T-helper 17 cell (primary cell): ENCODE measurements at regions not wholly inside any gene's neighbourhood (a gene's known extent, or its start where the extent isn't known, plus 50 kb on each side); places are given as distances from the start of the nearest gene placed in this dataset.

Experiments
- ATAC-seq: fragments of 150-1000 bp; cut with Tn5 transposase; 2 replicates; pipeline ENCODE4 v1.10.0; 2021; ENCODE audit warnings: mild to moderate bottlenecking, moderate library complexity
- DNase-seq, 3 donors: peaks; one replicate each; pipeline versions ENCODE4 v3.0.0 to v3.0.0-alpha.2; 2020 to 2021
- H3K9me3 ChIP-seq: one replicate; pipeline ENCODE4 v1.7.0; 2013; ENCODE audit warnings: low read length, mild to moderate bottlenecking; ENCODE audit not compliant: control insufficient read depth, poor library complexity, severe bottlenecking
- H3K27ac Mint-ChIP-seq: one replicate; pipeline ENCODE4 v1.8.0; 2022; ENCODE audit warnings: mild to moderate bottlenecking, moderate library complexity, mixed read lengths
- H3K27me3 Mint-ChIP-seq: one replicate; pipeline ENCODE4 v1.8.0; 2022; ENCODE audit warnings: mixed read lengths
- H3K36me3 Mint-ChIP-seq: one replicate; pipeline ENCODE4 v1.8.0; 2022; ENCODE audit warnings: low read depth, mixed read lengths
- H3K4me1 Mint-ChIP-seq: one replicate; pipeline ENCODE4 v1.8.0; 2022; ENCODE audit warnings: mild to moderate bottlenecking, mixed read lengths
- H3K4me3 Mint-ChIP-seq: one replicate; pipeline ENCODE4 v1.8.0; 2022; ENCODE audit warnings: mild to moderate bottlenecking, moderate library complexity, mixed read lengths

DNA sequence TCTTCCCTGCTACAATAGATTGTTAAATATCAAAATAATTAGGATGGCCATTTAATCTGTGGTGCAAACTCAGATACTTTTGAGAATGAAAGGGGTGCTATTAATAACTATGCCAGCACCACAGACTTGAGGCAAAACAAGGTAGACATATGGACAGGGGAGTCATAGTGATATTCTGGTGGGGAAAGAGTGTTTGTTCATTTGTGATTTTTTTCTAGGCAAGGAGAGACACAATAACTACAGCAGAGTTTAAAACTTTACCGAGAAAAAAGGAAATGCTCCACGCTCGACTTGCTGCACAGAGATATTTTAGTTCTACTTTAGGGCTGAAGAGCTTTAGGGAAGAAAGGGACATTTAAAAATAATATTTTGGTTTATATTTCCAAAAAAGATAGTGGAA lies 611.2 kb upstream of the GRM7 start:
- H3K27me3 Mint-ChIP-seq, result no peaks in the 10 kb centered on the region
- ATAC-seq (no peak), DNase-seq (no peak)
- no peak overlapping the region for H3K27ac Mint-ChIP-seq
- H3K4me3 Mint-ChIP-seq, result no peak overlapping the region
- H3K4me1 Mint-ChIP-seq, result no peaks in the 10 kb centered on the region
- H3K9me3 ChIP-seq, result no peaks in the 10 kb centered on the region
- no peaks in the 10 kb centered on the region for H3K36me3 Mint-ChIP-seq

DNA sequence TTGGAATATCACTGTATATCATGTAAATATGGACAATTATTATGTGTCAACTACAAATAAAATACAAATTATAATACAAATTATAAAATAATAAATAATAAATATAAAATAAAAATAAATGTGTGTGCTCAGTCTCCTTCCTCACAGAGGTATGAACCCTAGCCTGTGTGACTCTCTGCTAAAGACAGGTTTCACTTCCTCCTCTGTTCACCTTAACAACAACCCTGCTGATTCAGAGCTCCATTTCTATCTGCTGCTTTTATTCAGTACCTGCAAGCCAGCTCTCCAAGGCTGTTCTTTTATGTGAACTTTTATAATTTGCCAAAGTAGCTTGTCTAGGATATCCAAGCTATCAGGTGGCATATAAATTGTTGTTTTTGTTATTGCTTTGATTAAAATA lies 610.7 kb upstream of the GRM7 start:
- DNase-seq (no peak), ATAC-seq (no peak)
- no peaks in the 10 kb centered on the region for H3K9me3 ChIP-seq
- H3K4me1 Mint-ChIP-seq, result no peaks in the 10 kb centered on the region
- H3K27me3 Mint-ChIP-seq, result no peaks in the 10 kb centered on the region
- no peak overlapping the region for H3K27ac Mint-ChIP-seq
- H3K36me3 Mint-ChIP-seq, result no peaks in the 10 kb centered on the region
- H3K4me3 Mint-ChIP-seq, result no peak overlapping the region

DNA sequence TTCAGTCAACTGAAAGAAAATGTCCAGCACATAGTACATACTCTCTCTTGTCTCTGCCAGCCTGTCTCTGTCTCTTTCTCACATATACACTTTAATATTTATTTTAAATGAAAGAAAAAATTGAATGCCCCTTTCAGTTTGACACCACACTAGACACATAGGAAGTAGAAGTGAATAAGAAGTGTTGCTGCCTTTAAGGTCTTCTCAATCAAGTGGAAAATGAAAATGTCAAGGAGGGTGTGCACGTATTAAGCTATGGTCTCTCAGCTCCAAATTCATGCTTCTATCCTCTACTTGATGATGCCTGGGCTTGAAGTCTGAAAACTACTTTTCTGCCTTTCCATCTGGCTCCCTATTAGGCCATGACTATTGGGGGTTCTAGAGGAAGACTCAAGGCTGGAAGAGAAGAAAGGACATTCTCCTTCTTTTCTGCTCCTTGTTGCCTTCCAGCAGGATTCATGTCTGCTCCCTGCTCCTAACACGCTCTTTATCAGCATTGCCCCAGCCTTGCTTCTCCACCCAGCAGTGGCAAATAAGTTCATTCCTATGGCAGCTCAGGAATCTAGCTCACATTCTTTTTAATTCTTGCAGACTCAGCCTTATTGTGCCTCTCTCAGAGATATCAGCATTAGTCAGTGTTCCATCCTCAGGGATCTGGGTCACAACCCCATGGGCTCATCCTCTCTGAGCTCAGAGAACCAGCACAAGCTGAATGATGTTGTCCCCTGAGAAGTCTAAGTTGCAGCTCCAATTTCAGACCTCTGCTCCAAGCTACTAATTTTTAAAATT lies 609.1 kb upstream of the GRM7 start:
- Mint-ChIP-seq H3K27ac (no peak overlapping the region), H3K36me3 (no peaks in the 10 kb centered on the region), H3K4me1 (no peaks in the 10 kb centered on the region), H3K4me3 (no peak overlapping the region), H3K27me3 (no peaks in the 10 kb centered on the region)
- DNase-seq (no peak), ATAC-seq (no peak)
- H3K9me3 ChIP-seq, result no peaks in the 10 kb centered on the region

DNA sequence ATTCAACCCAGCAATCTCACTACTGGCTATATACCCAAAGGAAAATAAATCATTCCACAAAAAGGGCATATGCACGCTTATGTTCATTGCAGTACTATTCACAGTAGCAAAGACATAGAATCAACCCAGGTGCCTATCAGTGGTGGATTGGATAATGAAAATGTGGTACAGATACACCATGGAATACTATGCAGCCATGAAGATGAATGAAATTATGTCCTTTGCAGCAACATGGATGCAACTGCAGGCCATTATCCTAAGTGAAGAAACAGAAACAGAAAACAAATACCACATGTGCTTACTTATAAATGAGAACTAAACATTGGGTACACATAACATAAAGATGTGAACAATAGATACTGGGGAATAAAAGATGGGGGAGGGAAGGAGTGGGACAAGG lies 606.4 kb upstream of the GRM7 start:
- no peaks in the 10 kb centered on the region for H3K4me1 Mint-ChIP-seq
- no peak overlapping the region for H3K27ac Mint-ChIP-seq

DNA sequence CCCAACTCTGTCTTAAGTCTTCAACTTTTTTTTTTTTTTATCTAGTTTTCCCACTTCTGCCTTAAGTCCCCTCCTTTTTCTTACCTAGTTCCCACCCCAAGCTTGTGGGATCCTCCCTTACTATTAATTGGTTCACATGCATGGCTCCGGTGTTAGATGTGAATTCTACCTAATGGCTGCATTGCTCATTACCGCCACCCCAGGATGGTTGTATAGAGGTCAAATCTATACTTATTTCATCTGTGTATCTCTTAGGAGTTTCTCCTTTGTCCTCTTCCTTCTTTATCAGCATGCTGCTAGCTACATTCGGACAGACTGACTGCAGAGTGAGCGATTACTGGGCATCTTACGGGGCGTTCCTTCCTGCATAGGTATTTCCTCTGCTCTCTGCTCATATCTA lies 605.7 kb upstream of the GRM7 start:
- ATAC-seq (no peak), DNase-seq (no peak)
- H3K9me3 ChIP-seq, result no peaks in the 10 kb centered on the region
- Mint-ChIP-seq H3K27me3 (no peaks in the 10 kb centered on the region), H3K4me3 (no peak overlapping the region), H3K27ac (no peak overlapping the region), H3K4me1 (no peaks in the 10 kb centered on the region), H3K36me3 (no peaks in the 10 kb centered on the region)

More for the DNA sequence above, 606.4 kb upstream of the GRM7 start:
- H3K9me3 ChIP-seq, result no peaks in the 10 kb centered on the region
- no peaks in the 10 kb centered on the region for H3K36me3 Mint-ChIP-seq
- DNase-seq, result no peak
- no peaks in the 10 kb centered on the region for H3K27me3 Mint-ChIP-seq
- H3K4me3 Mint-ChIP-seq, result no peak overlapping the region
- ATAC-seq, result no peak

DNA sequence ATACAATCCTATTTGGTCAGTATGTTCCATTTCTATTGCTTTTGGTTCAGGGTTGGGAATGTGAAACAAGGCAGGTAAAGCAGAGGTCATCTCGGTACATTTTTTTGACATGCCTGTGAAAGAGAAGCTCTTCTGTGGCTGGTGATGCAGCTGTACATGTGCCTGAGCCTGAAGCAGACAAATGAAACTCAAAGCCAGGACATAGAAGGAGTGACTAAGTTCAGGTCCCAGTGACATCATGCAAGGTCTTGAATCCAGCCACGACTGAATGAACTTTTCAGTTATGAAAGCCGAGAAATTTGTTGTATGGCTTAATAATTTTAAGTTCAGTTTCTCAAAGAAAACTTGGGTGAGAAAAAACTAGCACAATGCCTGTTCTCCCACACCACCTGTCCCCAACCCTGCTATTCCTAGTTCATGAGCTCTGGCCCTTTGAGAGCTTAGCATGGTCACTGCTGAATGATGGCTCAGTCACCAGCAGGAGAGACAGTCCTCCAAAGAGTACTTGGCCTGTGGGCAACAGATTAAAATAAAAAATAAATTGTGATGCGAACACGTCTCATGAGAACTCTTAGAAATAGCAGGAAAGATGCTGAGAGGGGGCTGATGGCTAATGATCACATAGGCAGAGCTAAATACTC lies 600.2 kb upstream of the GRM7 start:
- H3K9me3 ChIP-seq, result no peaks in the 10 kb centered on the region
- H3K4me1 Mint-ChIP-seq, result no peaks in the 10 kb centered on the region
- ATAC-seq (no peak), DNase-seq (no peak)
- H3K4me3 Mint-ChIP-seq, result no peak overlapping the region
- H3K36me3 Mint-ChIP-seq, result no peaks in the 10 kb centered on the region
- H3K27me3 Mint-ChIP-seq, result no peaks in the 10 kb centered on the region
- H3K27ac Mint-ChIP-seq, result no peak overlapping the region

DNA sequence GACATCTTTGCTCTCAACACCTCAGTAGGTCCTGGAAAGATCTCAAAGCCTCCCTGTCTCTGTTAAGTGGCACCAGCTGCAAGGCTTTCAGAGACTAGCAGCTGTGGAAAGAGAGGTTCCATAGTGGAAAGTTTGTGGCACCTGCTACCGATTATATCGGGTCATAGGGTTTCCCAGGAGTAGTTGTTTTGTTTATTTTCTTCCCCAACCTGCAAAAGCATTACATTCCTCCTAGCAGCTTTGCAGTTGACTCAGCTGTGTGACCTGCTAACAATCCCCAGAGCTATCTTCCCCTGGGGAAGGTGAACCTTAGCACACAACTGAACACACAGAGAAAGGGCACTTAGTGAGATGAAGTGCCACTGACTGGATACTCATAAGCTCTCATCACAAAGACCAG lies 598.9 kb upstream of the GRM7 start:
- H3K27me3 Mint-ChIP-seq, result no peaks in the 10 kb centered on the region
- no peak overlapping the region for H3K4me3 Mint-ChIP-seq
- no peaks in the 10 kb centered on the region for H3K36me3 Mint-ChIP-seq
- no peak overlapping the region for H3K27ac Mint-ChIP-seq
- no peaks in the 10 kb centered on the region for H3K4me1 Mint-ChIP-seq
- no peaks in the 10 kb centered on the region for H3K9me3 ChIP-seq
- ATAC-seq (no peak), DNase-seq (no peak)

DNA sequence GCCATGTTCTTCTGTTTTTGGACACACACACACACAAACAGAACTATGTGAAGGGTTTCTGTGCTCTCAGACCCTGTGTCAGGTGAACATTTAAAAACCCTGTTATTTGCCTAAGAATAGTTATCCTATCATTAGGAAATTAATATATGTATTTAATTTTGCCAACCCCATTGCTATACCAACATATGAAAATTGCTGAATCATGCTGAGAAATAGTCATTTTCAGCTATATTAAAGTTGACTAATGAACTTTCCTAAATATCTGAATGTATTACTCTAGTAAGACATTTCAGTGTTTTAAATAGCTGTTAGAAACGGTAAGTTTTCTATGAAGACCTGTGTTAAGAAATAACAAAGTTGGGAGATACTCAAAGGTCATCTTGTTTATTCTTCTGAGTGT lies 596.9 kb upstream of the GRM7 start:
- H3K9me3 ChIP-seq, result no peaks in the 10 kb centered on the region
- Mint-ChIP-seq H3K4me3 (no peak overlapping the region), H3K36me3 (no peaks in the 10 kb centered on the region), H3K27me3 (no peaks in the 10 kb centered on the region), H3K4me1 (no peaks in the 10 kb centered on the region), H3K27ac (no peak overlapping the region)
- ATAC-seq (no peak), DNase-seq (no peak)

DNA sequence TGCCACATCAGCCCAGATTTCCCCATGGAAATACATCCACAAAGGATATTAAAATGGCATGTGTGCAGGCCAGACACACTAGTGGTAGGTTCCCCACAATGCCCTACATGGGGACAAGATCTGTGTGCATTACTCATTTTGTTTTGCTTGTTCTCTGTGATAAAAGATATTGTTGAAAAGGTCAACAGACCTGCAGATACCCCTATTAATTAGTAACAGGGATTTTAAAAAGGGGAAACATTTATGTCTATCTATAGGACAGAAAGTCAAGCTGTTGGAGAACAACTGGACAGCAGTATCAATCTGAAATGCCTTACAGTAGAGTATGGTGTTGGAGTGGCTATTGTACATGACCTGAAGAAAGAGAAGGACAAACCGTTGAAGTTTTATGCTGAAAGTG lies 596.0 kb upstream of the GRM7 start:
- no peaks in the 10 kb centered on the region for H3K27me3 Mint-ChIP-seq
- H3K27ac Mint-ChIP-seq, result no peak overlapping the region
- H3K4me3 Mint-ChIP-seq, result no peak overlapping the region
- no peaks in the 10 kb centered on the region for H3K9me3 ChIP-seq
- ATAC-seq, result no peak
- DNase-seq, result no peak
- no peaks in the 10 kb centered on the region for H3K4me1 Mint-ChIP-seq
- no peaks in the 10 kb centered on the region for H3K36me3 Mint-ChIP-seq

DNA sequence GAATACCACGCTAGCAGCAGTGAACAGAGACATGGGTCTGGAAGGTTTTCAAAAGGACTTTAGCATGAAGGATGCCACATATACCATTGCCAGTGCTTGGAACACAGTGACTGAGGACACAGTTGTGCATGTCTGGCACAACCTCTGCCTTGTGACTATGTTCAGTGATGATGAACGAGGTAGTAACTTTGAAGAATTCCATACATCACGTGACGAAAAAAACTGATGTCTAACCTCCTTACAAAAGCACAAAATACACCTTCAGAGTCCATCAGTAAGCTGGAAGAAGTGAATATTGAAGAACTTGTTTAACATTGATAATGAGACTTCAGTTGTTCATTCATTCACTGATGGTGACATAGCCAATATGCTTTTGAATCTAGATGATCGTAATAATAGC lies 594.8 kb upstream of the GRM7 start:
- Mint-ChIP-seq H3K4me3 (no peak overlapping the region), H3K4me1 (no peaks in the 10 kb centered on the region), H3K36me3 (no peaks in the 10 kb centered on the region), H3K27ac (no peak overlapping the region), H3K27me3 (no peaks in the 10 kb centered on the region)
- H3K9me3 ChIP-seq, result no peaks in the 10 kb centered on the region
- ATAC-seq, result no peak
- DNase-seq, result no peak

DNA sequence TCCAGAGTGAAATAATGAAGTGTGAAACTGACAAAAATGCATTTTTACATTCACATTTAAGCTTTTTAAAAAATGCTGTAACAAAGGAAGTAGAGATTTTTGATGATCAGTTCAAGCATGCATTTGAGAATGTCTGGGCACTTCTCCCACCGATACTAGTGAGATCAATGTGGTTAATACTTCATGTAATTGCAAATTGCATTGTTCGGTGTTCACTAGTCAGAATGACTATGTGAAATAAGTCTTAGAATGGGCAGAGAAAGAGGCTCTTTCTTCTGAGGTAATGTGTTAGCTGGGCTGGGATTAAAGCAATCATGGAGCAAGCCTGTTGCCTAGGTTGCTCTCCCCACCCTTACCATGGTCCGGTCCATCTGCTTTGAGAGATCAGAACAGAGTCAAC lies 587.0 kb upstream of the GRM7 start:
- H3K27me3 Mint-ChIP-seq, result no peaks in the 10 kb centered on the region
- H3K36me3 Mint-ChIP-seq, result no peaks in the 10 kb centered on the region
- H3K4me3 Mint-ChIP-seq, result no peak overlapping the region
- DNase-seq, result no peak
- H3K27ac Mint-ChIP-seq, result no peak overlapping the region
- H3K4me1 Mint-ChIP-seq, result no peaks in the 10 kb centered on the region
- no peak for ATAC-seq
- H3K9me3 ChIP-seq, result no peaks in the 10 kb centered on the region

DNA sequence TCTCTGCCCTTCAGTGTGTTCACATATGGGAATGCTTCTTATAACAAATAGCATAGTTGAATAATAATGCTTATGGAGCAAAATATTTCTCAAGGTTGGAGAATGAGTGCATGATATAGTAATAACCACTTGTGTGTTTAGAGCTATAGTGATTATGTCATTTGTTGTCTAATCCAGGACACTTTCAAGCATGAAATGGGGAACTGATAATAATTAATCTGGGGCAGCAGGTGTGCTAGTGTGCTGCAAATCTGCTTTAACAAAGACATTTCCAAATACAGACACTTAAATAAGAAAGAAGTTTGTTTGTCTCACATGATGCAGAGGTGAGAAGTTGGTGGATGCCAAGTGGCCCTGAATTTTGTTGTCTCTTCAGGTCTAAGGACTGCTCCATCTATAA lies 579.3 kb upstream of the GRM7 start:
- Mint-ChIP-seq H3K4me3 (no peak overlapping the region), H3K27ac (no peak overlapping the region), H3K36me3 (no peaks in the 10 kb centered on the region), H3K27me3 (no peaks in the 10 kb centered on the region), H3K4me1 (no peaks in the 10 kb centered on the region)
- no peaks in the 10 kb centered on the region for H3K9me3 ChIP-seq
- ATAC-seq (no peak), DNase-seq (no peak)

DNA sequence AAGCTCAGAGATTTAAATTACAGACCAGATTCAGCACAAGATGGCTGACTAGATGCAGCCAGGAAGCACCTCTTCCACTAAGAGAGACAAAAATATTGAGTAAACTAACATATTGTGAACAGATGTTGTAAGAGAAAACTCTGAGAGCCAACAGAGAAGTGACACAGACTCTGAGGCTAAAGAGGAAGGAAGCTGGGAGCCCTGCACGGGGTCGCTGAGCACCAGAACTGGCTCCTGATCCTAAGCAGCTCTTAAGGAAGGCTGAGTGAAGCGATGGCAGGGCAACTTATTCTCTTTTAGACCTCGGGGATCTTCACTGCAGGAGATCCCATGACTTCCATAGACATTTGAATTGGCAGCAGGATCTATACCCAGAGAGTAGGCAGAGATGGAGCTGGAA lies 578.0 kb upstream of the GRM7 start:
- H3K27me3 Mint-ChIP-seq, result no peaks in the 10 kb centered on the region
- no peak overlapping the region for H3K4me3 Mint-ChIP-seq
- DNase-seq, result no peak
- ATAC-seq, result no peak
- no peaks in the 10 kb centered on the region for H3K36me3 Mint-ChIP-seq
- H3K9me3 ChIP-seq, result no peaks in the 10 kb centered on the region
- no peak overlapping the region for H3K27ac Mint-ChIP-seq
- H3K4me1 Mint-ChIP-seq, result no peaks in the 10 kb centered on the region
